ENCODE measurements at regions not wholly inside any gene's neighbourhood (a gene's known extent, or its start where the extent isn't known, plus 50 kb on each side); places are given as distances from the start of the nearest gene placed in this dataset.

DNA sequence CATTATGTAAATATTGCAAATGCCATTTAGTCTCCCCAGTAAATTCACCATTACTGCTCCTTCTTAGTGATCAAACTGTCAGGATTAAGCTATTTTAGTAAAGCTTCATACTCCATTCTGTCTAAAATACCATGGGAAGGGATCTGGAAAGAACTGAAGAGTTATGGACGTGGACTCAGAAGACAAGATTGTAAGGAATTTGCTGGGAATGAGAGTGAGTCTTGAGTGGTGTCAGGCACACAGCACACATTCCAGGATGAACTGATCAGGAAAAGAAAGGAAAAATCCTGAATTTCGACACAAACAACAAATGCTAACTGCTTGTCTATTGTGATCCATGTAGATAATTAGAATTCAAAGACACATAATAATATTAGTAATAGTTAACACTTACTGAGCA lies 311.0 kb downstream of the CENPC start:
- in situ Hi-C loops (cut with MboI; ENCODE audit: low pct_ligation_motif_present in 1 of 4, low pct_unique_long_range_greater_than_20kb in 1 of 4, low sequenced_read_pairs in 3 of 4), result no loop called here
- H3K36me3 ChIP-seq, result no peaks in the 10 kb centered on the region
- intact Hi-C loops (cut with DNase I; ENCODE audit: low total_unique reads), result no loop called here
- H3K4me3 ChIP-seq, result no peak overlapping the region
- WGBS, 2 donors (ENCODE audit: low coverage in 1 of 2), result 29 to 37% methylated on average over 2 of the region's 2 CpGs
- H3K9me3 ChIP-seq, result no peaks in the 10 kb centered on the region
- no peak overlapping the region for H3K27ac ChIP-seq
- DNase-seq, result no peak
- TF ChIP-seq, protein P1, sequence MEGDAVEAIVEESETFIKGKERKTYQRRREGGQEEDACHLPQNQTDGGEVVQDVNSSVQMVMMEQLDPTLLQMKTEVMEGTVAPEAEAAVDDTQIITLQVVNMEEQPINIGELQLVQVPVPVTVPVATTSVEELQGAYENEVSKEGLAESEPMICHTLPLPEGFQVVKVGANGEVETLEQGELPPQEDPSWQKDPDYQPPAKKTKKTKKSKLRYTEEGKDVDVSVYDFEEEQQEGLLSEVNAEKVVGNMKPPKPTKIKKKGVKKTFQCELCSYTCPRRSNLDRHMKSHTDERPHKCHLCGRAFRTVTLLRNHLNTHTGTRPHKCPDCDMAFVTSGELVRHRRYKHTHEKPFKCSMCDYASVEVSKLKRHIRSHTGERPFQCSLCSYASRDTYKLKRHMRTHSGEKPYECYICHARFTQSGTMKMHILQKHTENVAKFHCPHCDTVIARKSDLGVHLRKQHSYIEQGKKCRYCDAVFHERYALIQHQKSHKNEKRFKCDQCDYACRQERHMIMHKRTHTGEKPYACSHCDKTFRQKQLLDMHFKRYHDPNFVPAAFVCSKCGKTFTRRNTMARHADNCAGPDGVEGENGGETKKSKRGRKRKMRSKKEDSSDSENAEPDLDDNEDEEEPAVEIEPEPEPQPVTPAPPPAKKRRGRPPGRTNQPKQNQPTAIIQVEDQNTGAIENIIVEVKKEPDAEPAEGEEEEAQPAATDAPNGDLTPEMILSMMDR (IDR thresholded peaks at IDR 0.05), result no peak
- H3K4me1 ChIP-seq, result no peaks in the 10 kb centered on the region
- H3K27me3 ChIP-seq, result no peaks in the 10 kb centered on the region

DNA sequence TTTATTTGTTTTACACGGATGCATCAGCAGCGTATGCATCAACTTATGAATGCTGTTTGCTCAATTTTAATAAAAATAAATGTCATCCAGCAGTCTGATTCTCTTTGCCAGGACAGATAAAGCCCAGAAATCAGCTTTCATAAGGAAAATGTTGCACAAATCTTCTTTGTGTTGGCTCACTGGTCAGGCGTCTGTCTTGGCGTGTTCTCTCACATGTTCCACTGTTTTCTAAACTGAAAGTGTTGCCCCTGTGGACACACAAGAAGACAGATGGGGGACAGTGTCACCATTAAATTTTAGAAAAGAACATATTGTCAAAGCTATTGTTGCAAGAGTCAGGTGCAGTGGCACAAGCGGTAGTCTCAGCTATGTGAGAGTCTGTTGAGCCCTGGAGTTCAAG lies 316.2 kb downstream of the CENPC start:
- intact Hi-C loops (cut with DNase I; ENCODE audit: low total_unique reads) (no loop called here), in situ Hi-C loops (cut with MboI; ENCODE audit: low pct_ligation_motif_present in 1 of 4, low pct_unique_long_range_greater_than_20kb in 1 of 4, low sequenced_read_pairs in 3 of 4) (no loop called here)
- no peak overlapping the region for H3K4me3 ChIP-seq
- TF ChIP-seq EP300 (IDR thresholded peaks at IDR 0.05; ENCODE audit: low read depth) (no peak), POLR2A (IDR thresholded peaks at IDR 0.05) (no peak), POLR2AphosphoS5 (IDR thresholded peaks at IDR 0.05) (no peak)
- TF ChIP-seq, protein P1 (IDR thresholded peaks at IDR 0.05), result no peak
- no peak overlapping the region for H3K27ac ChIP-seq
- no peaks in the 10 kb centered on the region for H3K9me3 ChIP-seq
- DNase-seq, result no peak
- no peaks in the 10 kb centered on the region for H3K4me1 ChIP-seq
- H3K36me3 ChIP-seq, result no peaks in the 10 kb centered on the region
- 82 to 93% methylated on average over 5 of the region's 5 CpGs for WGBS, 2 donors (ENCODE audit: low coverage in 1 of 2)
- H3K27me3 ChIP-seq, result no peaks in the 10 kb centered on the region

DNA sequence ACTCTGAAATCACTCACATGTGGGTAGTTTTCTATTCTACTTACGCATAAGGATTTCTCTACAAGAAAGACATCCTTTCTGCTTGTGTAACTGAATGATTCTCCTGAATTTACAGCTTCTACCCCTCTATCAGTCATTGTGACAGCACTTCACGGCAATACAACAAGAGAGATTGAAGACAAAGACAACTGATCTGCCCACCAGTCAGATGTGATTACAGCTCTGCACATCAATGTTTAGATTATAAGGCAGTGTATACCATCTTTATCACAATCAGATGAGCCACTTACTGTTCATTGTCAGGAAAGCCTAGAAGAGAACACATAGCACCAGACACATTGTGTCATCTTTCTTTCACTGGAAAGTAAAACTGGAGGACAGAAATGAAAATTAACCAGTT lies 324.4 kb downstream of the CENPC start:
- Histone ChIP-seq H3K27ac (no peak overlapping the region), H3K36me3 (no peaks in the 10 kb centered on the region), H3K27me3 (no peaks in the 10 kb centered on the region), H3K9me3 (no peaks in the 10 kb centered on the region), H3K4me3 (no peak overlapping the region), H3K4me1 (no peaks in the 10 kb centered on the region)
- WGBS, 2 donors (ENCODE audit: low coverage in 1 of 2), result 64% methylated on average over 2 of the region's 2 CpGs; no CpG with 5 or more reads in 1 of the 2 donors
- DNase-seq, result no peak
- in situ Hi-C loops (cut with MboI; ENCODE audit: low pct_ligation_motif_present in 1 of 4, low pct_unique_long_range_greater_than_20kb in 1 of 4, low sequenced_read_pairs in 3 of 4) (no loop called here), intact Hi-C loops (cut with DNase I; ENCODE audit: low total_unique reads) (no loop called here)
- no peak for TF ChIP-seq POLR2AphosphoS5 (IDR thresholded peaks at IDR 0.05)
- no peak for TF ChIP-seq EP300 (IDR thresholded peaks at IDR 0.05; ENCODE audit: low read depth)
- TF ChIP-seq, protein P1 (IDR thresholded peaks at IDR 0.05), result no peak
- no peak for TF ChIP-seq POLR2A (IDR thresholded peaks at IDR 0.05)

DNA sequence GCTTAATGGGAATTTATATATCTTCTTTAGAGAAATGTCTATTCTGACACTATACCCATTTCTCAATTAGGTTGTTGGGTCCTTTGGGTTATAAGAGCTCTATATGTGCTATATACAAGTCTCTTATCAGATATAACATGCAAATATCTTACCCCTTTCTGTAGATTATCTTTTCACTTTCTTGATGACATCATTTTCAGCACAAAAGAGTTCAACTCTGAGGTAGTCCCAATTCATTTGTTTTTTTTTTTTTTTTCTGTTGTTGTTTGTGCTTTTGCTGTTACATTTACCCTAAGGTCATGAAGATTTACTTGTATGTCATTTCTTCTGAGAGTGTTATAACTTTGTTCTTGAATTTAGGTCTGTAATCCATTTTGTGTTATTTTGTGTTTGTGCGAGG lies 326.4 kb downstream of the CENPC start:
- H3K4me3 ChIP-seq, result no peak overlapping the region
- in situ Hi-C loops (cut with MboI; ENCODE audit: low pct_ligation_motif_present in 1 of 4, low pct_unique_long_range_greater_than_20kb in 1 of 4, low sequenced_read_pairs in 3 of 4) (no loop called here), intact Hi-C loops (cut with DNase I; ENCODE audit: low total_unique reads) (no loop called here)
- H3K9me3 ChIP-seq, result no peaks in the 10 kb centered on the region
- TF ChIP-seq, protein P1 (IDR thresholded peaks at IDR 0.05), result no peak
- TF ChIP-seq EP300 (IDR thresholded peaks at IDR 0.05; ENCODE audit: low read depth) (no peak), POLR2AphosphoS5 (IDR thresholded peaks at IDR 0.05) (no peak), POLR2A (IDR thresholded peaks at IDR 0.05) (no peak)
- no peak overlapping the region for H3K27ac ChIP-seq
- no peaks in the 10 kb centered on the region for H3K4me1 ChIP-seq
- H3K27me3 ChIP-seq, result no peaks in the 10 kb centered on the region
- no peak for DNase-seq
- H3K36me3 ChIP-seq, result no peaks in the 10 kb centered on the region
- 88 to 89% methylated on average over 1 of the region's 1 CpG for WGBS, 2 donors (ENCODE audit: low coverage in 1 of 2)
